Stimulated activated naive CD8-positive, alpha-beta T cell treated with anti-CD3 and anti-CD28 coated beads, Interleukin-15, Interleukin-2, amounts not matched to agents 100 ng/mL and 50 ng/mL, for 24 hours (primary cell): ENCODE measurements at regions not wholly inside any gene's neighbourhood (a gene's known extent, or its start where the extent isn't known, plus 50 kb on each side); places are given as distances from the start of the nearest gene placed in this dataset.

Experiments
- H3K27ac Mint-ChIP-seq: one replicate; pipeline ENCODE4 v1.8.0; 2021; ENCODE audit warnings: mild to moderate bottlenecking, mixed read lengths
- H3K27me3 Mint-ChIP-seq: one replicate; pipeline ENCODE4 v1.8.0; 2021; ENCODE audit warnings: mixed read lengths
- H3K36me3 Mint-ChIP-seq: one replicate; pipeline ENCODE4 v1.8.0; 2021; ENCODE audit warnings: low read depth, mixed read lengths
- H3K4me1 Mint-ChIP-seq: one replicate; pipeline ENCODE4 v1.8.0; 2021; ENCODE audit warnings: low read depth, mixed read lengths
- H3K4me3 Mint-ChIP-seq: one replicate; pipeline ENCODE4 v1.8.0; 2021; ENCODE audit warnings: mild to moderate bottlenecking, mixed read lengths
- H3K9me3 Mint-ChIP-seq: one replicate; pipeline ENCODE4 v1.8.0; 2021; ENCODE audit warnings: mixed read lengths

DNA sequence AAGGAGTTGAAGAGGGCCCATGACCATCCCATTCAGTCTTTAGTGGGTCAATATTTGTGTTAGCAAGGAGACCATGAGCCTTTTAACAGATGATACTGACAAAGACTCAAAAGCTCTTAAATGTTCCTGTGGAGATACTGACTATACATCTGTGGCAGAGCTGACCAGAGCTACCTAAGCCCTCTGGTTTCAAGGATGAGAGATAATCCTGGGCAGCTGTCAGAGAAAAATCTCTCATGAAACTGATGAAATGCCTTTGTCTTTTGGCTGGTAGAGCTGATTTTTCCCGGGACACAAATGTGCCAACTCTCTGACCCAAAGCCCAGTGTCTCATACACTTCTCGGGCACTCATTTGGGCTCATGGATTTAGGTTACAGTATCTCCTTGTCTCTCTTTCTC is 100.9 kb downstream of the XCL2 start:
- Mint-ChIP-seq H3K4me3 (no peak overlapping the region), H3K27ac (peak overlapping the region; percentile 4)

DNA sequence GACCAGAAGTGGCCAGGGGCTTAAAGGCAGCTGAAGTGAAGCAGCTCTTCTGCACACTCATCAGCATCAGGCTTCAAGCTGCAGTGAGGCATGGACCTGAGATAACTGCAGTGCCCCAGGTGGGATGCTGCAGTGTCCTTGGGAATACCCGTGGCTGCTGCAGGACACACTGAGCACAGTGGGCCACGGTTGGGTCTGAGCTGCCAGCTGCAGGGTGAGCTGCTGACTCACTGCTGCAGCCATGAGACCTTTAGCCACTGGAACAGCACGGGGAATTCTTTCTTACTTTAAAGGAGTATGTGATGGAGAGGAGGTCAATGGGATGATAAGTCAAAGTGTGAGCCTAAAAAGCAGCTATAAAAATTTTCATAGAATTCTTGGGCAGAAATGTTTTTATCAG is 102.1 kb downstream of the XCL2 start:
- H3K9me3 Mint-ChIP-seq: peaks cover 4% of the 10 kb centered on the region
- H3K4me1 Mint-ChIP-seq: peaks cover 93% of the 10 kb centered on the region
- H3K27me3 Mint-ChIP-seq: no peaks in the 10 kb centered on the region
- H3K36me3 Mint-ChIP-seq: peaks cover 4% of the 10 kb centered on the region
- H3K4me3 Mint-ChIP-seq: no peak overlapping the region
- H3K27ac Mint-ChIP-seq: no peak overlapping the region

More for the DNA sequence above, 100.9 kb downstream of the XCL2 start:
- H3K4me1 Mint-ChIP-seq: peaks cover 82% of the 10 kb centered on the region
- no peaks in the 10 kb centered on the region for H3K27me3 Mint-ChIP-seq
- peaks cover 4% of the 10 kb centered on the region for H3K36me3 Mint-ChIP-seq
- peaks cover 4% of the 10 kb centered on the region for H3K9me3 Mint-ChIP-seq

DNA sequence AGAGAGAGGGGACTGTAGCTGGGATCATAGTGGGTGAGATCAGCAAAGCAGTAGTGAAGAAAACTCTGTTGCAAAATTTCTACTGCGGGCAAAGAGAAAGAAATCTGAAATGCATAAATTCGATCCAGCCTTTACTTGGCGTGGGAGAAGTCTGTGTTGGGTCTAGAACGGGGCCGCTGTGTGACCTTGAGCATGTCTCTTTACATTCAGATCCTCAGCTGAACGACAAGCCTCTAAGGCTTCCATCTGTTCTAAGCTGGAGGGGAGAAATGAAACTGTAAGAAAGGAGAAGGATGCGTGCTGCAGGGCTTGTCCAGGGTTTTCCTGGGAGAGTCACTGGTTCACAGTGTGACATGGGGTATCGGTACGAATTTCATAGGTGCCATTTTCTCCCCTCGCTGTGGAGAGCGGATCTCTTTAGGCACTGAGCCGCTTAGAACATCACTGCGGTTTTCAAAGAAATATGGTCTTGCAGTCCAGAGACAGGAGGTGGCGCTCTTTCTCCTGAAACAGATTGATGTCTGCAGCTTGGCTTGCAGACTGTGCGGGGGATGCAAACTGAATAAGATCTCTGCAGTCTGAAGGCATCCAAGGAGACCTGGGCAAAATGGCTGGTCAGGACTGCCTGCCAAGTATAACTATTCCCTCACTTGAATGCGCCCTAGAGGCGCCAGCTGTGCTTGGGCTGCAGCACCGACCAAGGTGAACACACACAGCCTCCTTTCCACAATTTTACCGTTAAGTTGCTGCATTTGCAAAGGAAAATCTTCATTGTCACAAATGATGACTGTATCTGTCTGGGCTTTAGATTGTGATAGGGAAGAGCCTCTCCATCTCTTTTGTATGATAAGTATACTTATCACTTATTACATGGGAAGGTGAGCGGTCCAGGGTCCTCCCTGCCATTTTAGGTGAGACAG is 104.1 kb downstream of the XCL2 start:
- H3K4me1 Mint-ChIP-seq: peaks cover 74% of the 10 kb centered on the region
- peak overlapping the region; percentile 63 for H3K27ac Mint-ChIP-seq
- H3K36me3 Mint-ChIP-seq: peaks cover 1% of the 10 kb centered on the region
- H3K4me3 Mint-ChIP-seq: peak overlapping the region; percentile 61
- no peaks in the 10 kb centered on the region for H3K27me3 Mint-ChIP-seq
- H3K9me3 Mint-ChIP-seq: peaks cover 1% of the 10 kb centered on the region

DNA sequence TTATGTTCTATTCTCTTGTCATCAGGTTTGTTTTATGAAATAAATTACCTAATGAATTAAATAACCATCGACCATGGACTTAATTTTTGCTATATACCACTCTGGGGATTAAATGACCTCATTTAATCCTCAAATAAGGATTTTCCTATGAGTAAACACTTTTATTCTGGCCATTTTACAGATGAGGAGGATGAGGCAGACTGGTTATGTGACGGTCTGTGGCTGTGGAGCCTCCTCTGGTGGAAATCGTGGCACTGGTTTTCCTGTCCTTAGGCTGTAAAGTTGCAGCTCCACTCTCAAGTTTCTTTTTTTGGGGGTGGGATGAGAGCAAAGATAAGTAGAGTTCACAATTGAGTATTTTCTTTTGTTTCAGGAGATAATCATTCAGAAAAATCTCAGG is 105.2 kb downstream of the XCL2 start:
- Mint-ChIP-seq H3K4me3 (no peak overlapping the region), H3K4me1 (peaks cover 63% of the 10 kb centered on the region), H3K27ac (no peak overlapping the region), H3K27me3 (no peaks in the 10 kb centered on the region), H3K9me3 (no peaks in the 10 kb centered on the region), H3K36me3 (no peaks in the 10 kb centered on the region)

DNA sequence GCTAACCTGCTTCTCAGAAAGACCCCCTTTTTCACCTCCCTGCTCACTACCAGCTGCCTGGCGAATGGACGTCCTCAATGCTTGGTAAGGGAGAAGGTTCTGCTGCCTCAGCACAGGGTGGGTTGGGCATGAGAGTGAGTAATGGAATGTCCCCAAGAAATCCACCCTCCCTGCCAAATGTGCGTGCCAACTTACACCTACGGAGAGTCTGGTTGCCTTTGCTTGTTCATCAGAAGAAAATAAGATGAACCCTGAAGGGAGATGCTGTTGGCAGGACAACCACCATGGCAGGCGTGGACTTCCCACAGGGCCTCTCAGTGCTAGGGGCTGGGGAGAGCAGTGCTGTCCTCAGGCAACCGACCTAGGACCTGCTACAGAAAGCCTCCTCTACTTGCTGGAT is 106.0 kb downstream of the XCL2 start:
- Mint-ChIP-seq H3K4me3 (no peak overlapping the region), H3K27ac (no peak overlapping the region), H3K27me3 (no peaks in the 10 kb centered on the region), H3K36me3 (no peaks in the 10 kb centered on the region), H3K4me1 (peaks cover 55% of the 10 kb centered on the region), H3K9me3 (no peaks in the 10 kb centered on the region)

DNA sequence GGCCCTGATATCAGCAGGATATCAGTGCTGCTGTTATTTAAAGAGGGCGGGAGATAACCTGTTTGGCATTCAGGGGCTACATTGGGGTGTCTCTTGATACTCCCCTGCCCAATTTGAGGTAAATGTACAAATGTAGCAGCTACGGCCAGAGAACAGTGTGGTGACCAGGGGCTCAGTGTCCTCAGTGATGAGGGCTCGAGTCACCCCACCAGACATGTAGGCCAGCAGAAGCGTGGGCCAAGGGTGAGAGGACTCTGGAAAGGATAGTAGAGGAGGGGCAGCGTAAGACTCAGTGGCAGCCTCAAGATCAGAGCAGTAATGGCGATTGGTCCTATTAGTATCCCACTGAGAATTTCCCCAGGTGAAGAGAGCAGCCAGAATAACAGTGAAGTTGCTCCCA is 108.4 kb downstream of the XCL2 start:
- Mint-ChIP-seq H3K4me3 (no peak overlapping the region), H3K4me1 (peaks cover 36% of the 10 kb centered on the region), H3K27me3 (no peaks in the 10 kb centered on the region), H3K9me3 (no peaks in the 10 kb centered on the region), H3K27ac (no peak overlapping the region), H3K36me3 (no peaks in the 10 kb centered on the region)

DNA sequence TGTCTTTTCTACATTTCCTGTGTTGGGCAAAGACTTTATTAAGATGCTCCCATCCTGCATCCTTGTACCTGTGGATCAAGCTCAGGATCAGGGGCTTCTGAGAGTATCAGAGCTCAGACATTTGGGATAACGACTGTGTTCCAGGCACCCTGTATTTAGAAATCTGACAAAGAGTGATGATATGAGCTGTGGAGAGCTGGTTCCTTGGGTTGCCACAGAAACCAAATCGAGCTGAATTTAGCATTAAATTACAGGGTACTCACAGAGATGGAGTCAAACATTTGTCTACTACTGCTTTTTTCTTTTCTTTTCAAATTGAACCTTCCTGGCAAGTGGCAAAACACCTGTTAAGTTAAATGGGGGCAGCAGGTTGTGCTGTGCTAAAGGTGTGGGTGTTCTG is 110.6 kb downstream of the XCL2 start:
- Mint-ChIP-seq H3K4me3 (no peak overlapping the region), H3K9me3 (no peaks in the 10 kb centered on the region), H3K36me3 (no peaks in the 10 kb centered on the region), H3K27ac (no peak overlapping the region), H3K27me3 (no peaks in the 10 kb centered on the region), H3K4me1 (peaks cover 14% of the 10 kb centered on the region)

DNA sequence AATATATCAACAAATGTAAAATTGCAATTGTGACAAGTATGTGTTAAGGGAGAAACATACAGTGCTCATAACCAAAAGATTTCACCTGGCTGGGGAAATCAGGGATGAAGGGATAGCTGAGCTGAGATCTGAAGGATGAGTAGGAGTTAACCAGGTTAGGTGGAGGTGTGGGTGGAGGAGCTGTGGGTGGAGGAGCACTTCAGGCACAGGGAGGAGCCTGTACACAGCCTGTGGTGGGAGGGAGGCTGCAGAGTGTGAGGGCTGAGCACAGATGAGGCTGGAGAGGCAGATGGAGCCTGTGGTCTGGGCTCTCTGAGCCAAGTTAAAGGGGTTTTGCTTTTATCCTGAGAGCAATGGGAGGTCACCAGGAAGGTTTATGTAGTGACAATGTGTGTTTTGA is 111.9 kb downstream of the XCL2 start:
- no peaks in the 10 kb centered on the region for H3K27me3 Mint-ChIP-seq
- no peak overlapping the region for H3K4me3 Mint-ChIP-seq
- no peaks in the 10 kb centered on the region for H3K9me3 Mint-ChIP-seq
- H3K36me3 Mint-ChIP-seq: no peaks in the 10 kb centered on the region
- peaks cover 1% of the 10 kb centered on the region for H3K4me1 Mint-ChIP-seq
- H3K27ac Mint-ChIP-seq: no peak overlapping the region

DNA sequence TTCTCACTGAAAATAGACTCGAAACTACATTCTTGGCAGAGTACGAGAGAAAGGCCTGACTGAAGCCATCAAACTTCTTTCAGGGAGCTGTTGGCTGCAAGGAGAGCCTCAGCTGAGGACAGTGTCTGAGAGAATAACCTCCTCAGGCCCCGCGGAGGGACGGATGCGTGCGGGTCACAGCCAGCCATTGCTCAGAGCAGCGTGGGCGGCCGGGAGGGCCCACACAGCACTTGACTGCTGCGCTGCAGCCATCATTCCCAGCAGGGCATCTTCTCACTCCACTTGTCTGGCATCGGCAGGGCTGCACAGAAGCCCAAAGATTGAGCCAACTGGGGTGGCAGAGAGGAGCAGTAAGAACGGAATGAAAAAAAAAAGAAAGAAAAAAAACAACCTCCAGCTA is 113.5 kb downstream of the XCL2 start:
- Mint-ChIP-seq H3K9me3 (no peaks in the 10 kb centered on the region), H3K36me3 (no peaks in the 10 kb centered on the region), H3K4me1 (no peaks in the 10 kb centered on the region), H3K27ac (no peak overlapping the region), H3K27me3 (no peaks in the 10 kb centered on the region), H3K4me3 (no peak overlapping the region)

DNA sequence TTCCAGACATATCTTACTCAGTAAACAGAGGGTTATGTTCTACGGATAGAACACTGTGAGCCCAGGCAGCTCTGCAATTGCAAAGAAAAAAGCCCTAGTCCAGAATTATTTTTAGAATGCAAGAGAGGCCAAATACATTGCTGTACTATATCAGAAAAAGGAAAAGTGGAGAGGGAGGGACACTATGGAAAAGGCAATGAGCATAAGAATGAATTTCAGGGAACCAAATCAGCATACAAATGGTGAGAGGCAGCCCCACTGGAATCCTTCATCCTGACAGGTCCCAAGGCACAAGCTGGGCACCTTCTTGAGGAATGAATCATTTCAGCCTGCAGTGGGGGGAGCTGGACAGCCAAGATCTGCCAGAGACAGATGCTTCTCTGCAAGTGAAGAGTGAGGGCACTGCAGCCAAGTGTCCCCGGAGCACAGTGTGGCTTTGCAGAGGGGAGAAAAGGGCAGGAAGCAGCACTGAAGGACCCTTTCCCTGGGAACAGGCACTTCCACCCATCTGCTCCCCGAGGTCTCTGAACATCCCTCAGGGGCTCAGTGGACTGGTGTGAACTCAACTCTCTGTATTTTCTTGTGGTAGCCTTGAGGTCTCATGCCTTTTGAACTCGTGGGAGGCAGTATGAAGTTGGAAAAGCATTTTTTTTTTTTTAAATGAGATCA is 115.6 kb downstream of the XCL2 start:
- H3K27me3 Mint-ChIP-seq: no peaks in the 10 kb centered on the region
- H3K4me1 Mint-ChIP-seq: no peaks in the 10 kb centered on the region
- no peaks in the 10 kb centered on the region for H3K36me3 Mint-ChIP-seq
- no peak overlapping the region for H3K27ac Mint-ChIP-seq
- no peak overlapping the region for H3K4me3 Mint-ChIP-seq
- no peaks in the 10 kb centered on the region for H3K9me3 Mint-ChIP-seq

DNA sequence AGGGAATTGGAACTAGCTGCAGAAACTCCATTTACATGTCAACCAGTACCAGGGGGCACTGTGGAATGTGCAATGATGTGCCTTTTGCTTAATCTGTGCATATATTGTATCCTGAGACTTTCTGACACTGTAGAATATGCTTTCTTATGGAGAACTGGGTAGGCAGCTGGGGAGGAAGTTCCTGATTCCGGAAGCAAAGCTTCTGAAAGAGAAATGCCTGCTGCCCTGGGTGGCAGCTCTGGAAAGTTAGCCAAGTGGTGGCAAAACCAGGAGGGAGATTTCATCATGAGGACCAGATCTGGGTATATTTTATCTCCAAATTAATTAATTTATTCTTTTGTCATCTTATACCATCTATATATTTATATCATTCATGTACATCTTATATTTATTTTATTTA is 116.7 kb downstream of the XCL2 start:
- H3K27me3 Mint-ChIP-seq: no peaks in the 10 kb centered on the region
- no peak overlapping the region for H3K4me3 Mint-ChIP-seq
- H3K4me1 Mint-ChIP-seq: peaks cover 4% of the 10 kb centered on the region
- no peaks in the 10 kb centered on the region for H3K36me3 Mint-ChIP-seq
- no peaks in the 10 kb centered on the region for H3K9me3 Mint-ChIP-seq
- H3K27ac Mint-ChIP-seq: no peak overlapping the region

DNA sequence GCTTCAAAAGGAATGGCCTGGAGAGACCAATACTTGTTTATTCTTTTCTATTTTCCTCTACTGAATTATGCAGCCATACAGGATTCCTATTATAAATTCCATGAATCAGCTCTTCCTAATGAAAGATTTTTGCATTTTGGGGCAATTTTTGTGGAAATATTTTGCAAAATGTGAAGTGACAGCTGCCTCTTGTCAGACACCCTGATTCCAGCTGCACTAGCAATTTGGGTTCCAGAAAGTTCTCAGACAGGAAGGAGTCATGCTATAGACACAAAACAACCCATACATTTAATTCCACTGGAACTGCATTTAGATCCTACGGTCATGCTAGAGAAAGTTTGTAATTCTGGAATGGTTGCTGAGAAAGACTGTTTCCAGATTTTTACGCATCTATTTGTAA is 119.5 kb downstream of the XCL2 start:
- no peak overlapping the region for H3K4me3 Mint-ChIP-seq
- no peaks in the 10 kb centered on the region for H3K27me3 Mint-ChIP-seq
- no peaks in the 10 kb centered on the region for H3K9me3 Mint-ChIP-seq
- no peak overlapping the region for H3K27ac Mint-ChIP-seq
- no peaks in the 10 kb centered on the region for H3K36me3 Mint-ChIP-seq
- H3K4me1 Mint-ChIP-seq: peaks cover 25% of the 10 kb centered on the region

DNA sequence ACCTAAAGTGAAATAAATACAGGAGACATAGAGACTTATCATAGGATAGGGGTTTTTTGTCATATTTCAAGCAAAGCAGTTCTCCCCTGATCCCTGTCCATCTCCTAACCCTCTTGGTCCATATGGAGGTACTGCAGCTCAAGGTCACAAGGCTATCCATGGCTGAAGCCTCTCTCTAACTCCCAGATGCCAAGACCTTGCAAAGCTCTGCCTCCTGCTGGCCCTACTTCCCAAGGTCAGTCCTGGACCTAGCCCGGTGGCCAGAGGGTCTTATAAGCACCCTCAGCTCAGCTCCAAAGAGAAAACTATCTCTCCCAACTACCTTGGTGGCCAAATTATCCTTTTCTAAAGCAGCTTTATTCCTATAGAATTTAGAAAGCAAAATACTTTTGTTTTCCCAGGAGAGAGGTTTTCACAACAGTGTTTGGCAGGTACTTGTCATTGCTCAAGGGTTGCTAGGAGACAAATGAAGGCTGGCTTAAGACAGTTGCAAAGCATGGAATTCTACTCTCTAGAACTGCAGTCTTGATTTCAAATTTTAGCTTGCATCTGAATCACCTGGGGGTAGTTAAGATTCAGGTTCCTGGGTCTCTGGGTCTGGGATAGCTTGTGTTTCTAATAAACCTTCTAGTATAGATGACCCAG is 121.5 kb downstream of the XCL2 start:
- H3K27me3 Mint-ChIP-seq: no peaks in the 10 kb centered on the region
- no peaks in the 10 kb centered on the region for H3K36me3 Mint-ChIP-seq
- H3K4me3 Mint-ChIP-seq: no peak overlapping the region
- no peaks in the 10 kb centered on the region for H3K9me3 Mint-ChIP-seq
- H3K27ac Mint-ChIP-seq: no peak overlapping the region
- H3K4me1 Mint-ChIP-seq: peaks cover 25% of the 10 kb centered on the region

DNA sequence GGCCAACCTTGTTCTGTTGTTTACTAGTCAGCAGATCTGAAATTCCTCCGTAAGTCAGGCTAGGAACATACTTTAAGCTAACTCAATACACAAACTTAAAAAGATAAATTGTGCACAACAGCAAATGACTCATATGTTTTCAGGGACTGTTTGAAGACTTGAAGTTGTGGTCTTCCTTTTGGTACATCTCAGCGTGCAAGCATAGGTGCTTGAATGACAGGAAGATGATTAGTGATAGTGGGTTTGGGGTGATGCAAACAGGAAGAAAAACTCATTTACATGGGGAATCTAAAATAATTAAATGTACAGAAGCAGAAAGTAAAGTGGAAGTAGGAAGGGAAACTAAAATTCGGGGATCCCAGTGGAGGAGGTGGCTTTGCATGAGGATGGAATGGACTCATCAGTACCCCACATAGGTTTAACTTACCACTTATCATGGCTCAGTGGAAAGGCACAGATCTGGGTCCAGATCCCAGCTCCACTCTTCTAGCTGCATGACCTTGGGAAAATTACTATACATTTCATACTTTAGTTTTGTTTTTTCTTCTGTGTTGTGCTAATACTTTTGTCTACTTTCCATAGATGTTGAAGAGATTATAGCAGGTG is 122.3 kb downstream of the XCL2 start:
- Mint-ChIP-seq H3K4me1 (peaks cover 25% of the 10 kb centered on the region), H3K36me3 (no peaks in the 10 kb centered on the region), H3K4me3 (peak overlapping the region; percentile 57), H3K9me3 (no peaks in the 10 kb centered on the region), H3K27ac (peak overlapping the region; percentile 72), H3K27me3 (no peaks in the 10 kb centered on the region)

DNA sequence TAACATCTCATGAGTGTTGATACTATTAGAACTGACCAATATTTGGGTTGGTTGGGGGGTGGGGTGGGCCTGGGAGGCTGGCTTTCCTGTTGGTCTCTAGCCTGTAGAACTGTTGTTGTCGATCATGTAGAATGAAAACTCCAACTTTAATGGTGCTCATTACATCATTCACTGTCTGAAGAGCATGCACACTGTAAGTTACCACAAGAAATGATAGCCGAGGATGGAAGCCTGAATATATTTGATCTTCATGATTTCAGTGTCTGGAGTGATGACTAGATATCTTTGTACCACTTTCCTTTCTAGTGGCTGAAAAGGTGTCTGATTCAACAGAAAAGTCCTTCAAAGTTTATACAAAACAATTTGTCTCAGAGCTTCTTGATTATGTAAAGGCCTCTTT is 123.6 kb downstream of the XCL2 start:
- H3K27ac Mint-ChIP-seq: no peak overlapping the region
- H3K9me3 Mint-ChIP-seq: no peaks in the 10 kb centered on the region
- H3K27me3 Mint-ChIP-seq: no peaks in the 10 kb centered on the region
- no peaks in the 10 kb centered on the region for H3K36me3 Mint-ChIP-seq
- H3K4me3 Mint-ChIP-seq: no peak overlapping the region
- H3K4me1 Mint-ChIP-seq: peaks cover 25% of the 10 kb centered on the region
